CD8-positive, alpha-beta memory T cell (primary cell): ENCODE measurements at regions not wholly inside any gene's neighbourhood (a gene's known extent, or its start where the extent isn't known, plus 50 kb on each side); places are given as distances from the start of the nearest gene placed in this dataset.
"Not testable (repeated sequence)": the region's sequence is repeated elsewhere in the genome, so short reads cannot be mapped to it uniquely, and the experiment has no call there.

ENCODE experiments used
- CTCF ChIA-PET: fragments of 350-600 bp; sonication (Branson Sonifier 250); formaldehyde crosslinking; loops from one replicate; lab custom pipeline; 2021; ENCODE audit warnings: antibody characterized with exemption; lab: Charles Lee
- POLR2A ChIA-PET: fragments of 350-600 bp; sonication (Branson Sonifier 250); formaldehyde crosslinking; loops from one replicate; lab custom pipeline; 2021; ENCODE audit warnings: antibody characterized with exemption; lab: Charles Lee
- DNase-seq, 5 donors: peaks; one replicate each; pipeline versions ENCODE4 v3.0.0 to v3.0.0-alpha.2; 2020 to 2022; ENCODE audit warnings: mixed read lengths in 1 of 5
- H3K27ac ChIP-seq: one replicate; pipeline ENCODE4 v1.7.0; 2013; ENCODE audit warnings: low read depth, mild to moderate bottlenecking, low read length, moderate library complexity
- H3K27me3 ChIP-seq: 2 replicates; pipeline ENCODE4 v1.7.0; 2013; ENCODE audit warnings: low read length, mild to moderate bottlenecking; ENCODE audit not compliant: insufficient read depth, poor library complexity, severe bottlenecking
- H3K36me3 ChIP-seq: 2 replicates; pipeline ENCODE4 v1.7.0; 2013; ENCODE audit warnings: mild to moderate bottlenecking, low read length, moderate library complexity; ENCODE audit not compliant: insufficient read depth
- H3K4me1 ChIP-seq: 2 replicates; pipeline ENCODE4 v1.7.0; 2013; ENCODE audit warnings: mild to moderate bottlenecking, low read length, moderate library complexity; ENCODE audit not compliant: insufficient read depth
- H3K4me3 ChIP-seq: 2 replicates; pipeline ENCODE4 v1.7.0; 2013; ENCODE audit warnings: mild to moderate bottlenecking, low read length
- H3K9me3 ChIP-seq: 2 replicates; pipeline ENCODE4 v1.7.0; 2013; ENCODE audit warnings: mild to moderate bottlenecking, low read length
- H3K27ac Mint-ChIP-seq, 8 donors: one replicate each; pipeline ENCODE4 v1.8.0; 2020 to 2021; ENCODE audit warnings: mixed read lengths in 8 of 8, mild to moderate bottlenecking in 6 of 8, inconsistent platforms in 3 of 8, moderate library complexity in 3 of 8
- H3K27me3 Mint-ChIP-seq, 2 donors: one replicate each; pipeline ENCODE4 v1.8.0; 2020 to 2021; ENCODE audit warnings: mixed read lengths in 2 of 2, mild to moderate bottlenecking in 1 of 2, moderate library complexity in 1 of 2
- H3K36me3 Mint-ChIP-seq, 3 donors: one replicate each; pipeline ENCODE4 v1.8.0; 2020 to 2021; ENCODE audit warnings: mixed read lengths in 3 of 3, inconsistent platforms in 1 of 3, mild to moderate bottlenecking in 1 of 3
- H3K4me1 Mint-ChIP-seq, 3 donors: one replicate each; pipeline ENCODE4 v1.8.0; 2020 to 2021; ENCODE audit warnings: mixed read lengths in 3 of 3, inconsistent platforms in 1 of 3, mild to moderate bottlenecking in 1 of 3
- H3K4me3 Mint-ChIP-seq, 7 donors: one replicate each; pipeline ENCODE4 v1.8.0; 2020 to 2021; ENCODE audit warnings: mixed read lengths in 7 of 7, mild to moderate bottlenecking in 6 of 7, moderate library complexity in 4 of 7, inconsistent platforms in 2 of 7
- H3K9me3 Mint-ChIP-seq, 5 donors: one replicate each; pipeline ENCODE4 v1.8.0; 2020 to 2022; ENCODE audit warnings: mixed read lengths in 5 of 5, mild to moderate bottlenecking in 3 of 5, moderate library complexity in 2 of 5, inconsistent platforms in 1 of 5

- H3K4me3 Mint-ChIP-seq, result no peak overlapping the region
- ChIA-PET CTCF (no interaction called here), POLR2A (no interaction called here)
- no peaks in the 10 kb centered on the region for H3K4me1 ChIP-seq
- peaks cover 3% of the 10 kb centered on the region for H3K9me3 ChIP-seq
- H3K4me1 Mint-ChIP-seq, result no peaks in the 10 kb centered on the region
- no peaks in the 10 kb centered on the region for H3K27me3 Mint-ChIP-seq
- no peak overlapping the region for H3K4me3 ChIP-seq
- no peaks in the 10 kb centered on the region for H3K27me3 ChIP-seq
- no peaks in the 10 kb centered on the region for H3K36me3 ChIP-seq
- no peaks in the 10 kb centered on the region for H3K36me3 Mint-ChIP-seq
- H3K27ac Mint-ChIP-seq, result no peak overlapping the region
- no peak overlapping the region for H3K27ac ChIP-seq
- no peak for DNase-seq
- H3K9me3 Mint-ChIP-seq, result peaks cover 7 to 18% (median 12%) of the 10 kb centered on the region in 5 donors
Measured at GRCh38 chr4:31458813-31459212, 738.6 kb downstream of the PCDH7 start.

- Histone ChIP-seq H3K27ac (no peak overlapping the region), H3K36me3 (no peaks in the 10 kb centered on the region), H3K9me3 (no peaks in the 10 kb centered on the region), H3K4me3 (no peak overlapping the region), H3K27me3 (no peaks in the 10 kb centered on the region), H3K4me1 (no peaks in the 10 kb centered on the region)
- H3K27ac Mint-ChIP-seq, result no peak overlapping the region
- no peaks in the 10 kb centered on the region for H3K36me3 Mint-ChIP-seq
- ChIA-PET CTCF (no interaction called here), POLR2A (no interaction called here)
- no peak overlapping the region for H3K4me3 Mint-ChIP-seq
- no peaks in the 10 kb centered on the region for H3K27me3 Mint-ChIP-seq
- no peaks in the 10 kb centered on the region for H3K4me1 Mint-ChIP-seq
- H3K9me3 Mint-ChIP-seq, result peaks cover 2 to 22% (median 8%) of the 10 kb centered on the region in 5 donors
- DNase-seq, result no peak
Measured at GRCh38 chr4:31461421-31461820, 741.3 kb downstream of the PCDH7 start.

GRCh38 chr4:31467781-31468180, 747.6 kb downstream of the PCDH7 start:
- no peaks in the 10 kb centered on the region for H3K27me3 ChIP-seq
- POLR2A ChIA-PET, result no interaction called here
- H3K9me3 Mint-ChIP-seq, result peaks cover 2 to 16% (median 6%) of the 10 kb centered on the region in 5 donors
- no peaks in the 10 kb centered on the region for H3K27me3 Mint-ChIP-seq
- H3K4me1 ChIP-seq, result no peaks in the 10 kb centered on the region
- no peak overlapping the region for H3K4me3 Mint-ChIP-seq
- no peaks in the 10 kb centered on the region for H3K36me3 Mint-ChIP-seq
- H3K4me1 Mint-ChIP-seq, result no peaks in the 10 kb centered on the region
- no peak overlapping the region for H3K27ac Mint-ChIP-seq
- H3K9me3 ChIP-seq, result no peaks in the 10 kb centered on the region
- DNase-seq, result no peak
- no peak overlapping the region for H3K27ac ChIP-seq
- CTCF ChIA-PET, result no interaction called here
- no peak overlapping the region for H3K4me3 ChIP-seq
- no peaks in the 10 kb centered on the region for H3K36me3 ChIP-seq

DNA sequence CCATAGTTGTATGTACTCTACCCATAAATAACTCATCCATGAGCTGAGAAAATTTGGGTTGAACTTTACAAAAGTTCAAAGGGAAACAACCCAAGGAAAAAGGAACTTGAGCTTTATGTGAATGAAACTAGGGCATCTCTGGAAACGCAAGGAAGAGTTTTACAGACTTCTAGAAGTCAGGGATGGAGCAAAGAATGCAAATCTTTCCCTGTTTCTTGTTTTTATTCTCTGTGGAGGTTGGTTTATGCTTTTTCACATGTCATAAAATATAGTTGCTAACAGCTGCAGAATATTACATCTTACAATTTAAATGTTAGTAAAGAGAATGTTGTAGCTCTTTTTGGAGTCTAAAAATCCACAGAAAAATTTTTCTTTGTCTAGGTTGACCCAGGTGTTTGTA, 754.1 kb downstream of the PCDH7 start:
- Mint-ChIP-seq H3K9me3 (peaks cover 0 to 37% (median 15%) of the 10 kb centered on the region in 5 donors), H3K4me1 (no peaks in the 10 kb centered on the region), H3K27me3 (no peaks in the 10 kb centered on the region), H3K4me3 (no peak overlapping the region), H3K36me3 (no peaks in the 10 kb centered on the region), H3K27ac (no peak overlapping the region)
- CTCF ChIA-PET, result no interaction called here
- DNase-seq, result no peak
- Histone ChIP-seq H3K4me3 (no peak overlapping the region), H3K27me3 (no peaks in the 10 kb centered on the region), H3K9me3 (no peaks in the 10 kb centered on the region), H3K27ac (no peak overlapping the region), H3K4me1 (no peaks in the 10 kb centered on the region), H3K36me3 (no peaks in the 10 kb centered on the region)
- POLR2A ChIA-PET, result no interaction called here

GRCh38 chr4:31482691-31483090, 762.5 kb downstream of the PCDH7 start:
- no peak for DNase-seq
- POLR2A ChIA-PET, result no interaction called here
- H3K9me3 Mint-ChIP-seq, result peaks cover 3 to 41% (median 5%) of the 10 kb centered on the region in 5 donors
- CTCF ChIA-PET, result no interaction called here
- H3K36me3 ChIP-seq, result no peaks in the 10 kb centered on the region
- H3K4me3 ChIP-seq, result no peak overlapping the region
- H3K4me1 Mint-ChIP-seq, result no peaks in the 10 kb centered on the region
- no peak overlapping the region for H3K27ac ChIP-seq
- H3K27me3 Mint-ChIP-seq, result no peaks in the 10 kb centered on the region
- H3K27me3 ChIP-seq, result no peaks in the 10 kb centered on the region
- H3K27ac Mint-ChIP-seq, result no peak overlapping the region
- no peaks in the 10 kb centered on the region for H3K9me3 ChIP-seq
- H3K4me1 ChIP-seq, result no peaks in the 10 kb centered on the region
- no peaks in the 10 kb centered on the region for H3K36me3 Mint-ChIP-seq
- no peak overlapping the region for H3K4me3 Mint-ChIP-seq

DNA sequence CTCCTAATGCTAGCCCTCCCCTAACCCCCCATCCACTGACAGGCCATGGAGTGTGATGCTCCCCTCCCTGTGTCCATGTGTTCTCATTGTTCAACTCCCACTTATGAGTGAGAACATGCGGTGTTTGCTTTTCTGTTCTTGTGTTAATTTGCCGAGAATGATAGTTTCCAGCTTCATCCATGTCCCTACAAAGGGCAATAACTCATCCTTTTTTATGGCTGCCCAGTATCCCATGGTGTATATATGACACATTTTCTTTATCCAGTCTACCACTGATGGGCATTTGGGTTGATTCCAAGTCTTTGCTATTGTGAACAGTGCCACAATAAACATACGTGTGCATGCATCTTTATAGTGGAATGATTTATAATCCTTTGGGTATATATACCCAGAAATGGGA, 779.0 kb downstream of the PCDH7 start:
- H3K27me3 Mint-ChIP-seq, POLR2A ChIA-PET, DNase-seq, H3K36me3 ChIP-seq, H3K9me3 ChIP-seq, H3K27me3 ChIP-seq, H3K4me3 ChIP-seq, H3K4me1 Mint-ChIP-seq, H3K27ac Mint-ChIP-seq, H3K36me3 Mint-ChIP-seq, H3K4me3 Mint-ChIP-seq, H3K27ac ChIP-seq, H3K4me1 ChIP-seq, CTCF ChIA-PET: not testable (repeated sequence)
- peaks cover 11 to 27% (median 12%) of the 10 kb centered on the region in 5 donors for H3K9me3 Mint-ChIP-seq

GRCh38 chr4:31516520-31516919, 796.4 kb downstream of the PCDH7 start:
- H3K27me3 Mint-ChIP-seq, result peaks cover 0 to 1% of the 10 kb centered on the region in 2 donors
- no peaks in the 10 kb centered on the region for H3K36me3 ChIP-seq
- H3K4me1 Mint-ChIP-seq, result no peaks in the 10 kb centered on the region
- H3K9me3 Mint-ChIP-seq, result peaks cover 2 to 26% (median 7%) of the 10 kb centered on the region in 5 donors
- H3K36me3 Mint-ChIP-seq, result no peaks in the 10 kb centered on the region
- H3K9me3 ChIP-seq, result no peaks in the 10 kb centered on the region
- H3K4me3 ChIP-seq, result no peak overlapping the region
- no peak overlapping the region for H3K27ac Mint-ChIP-seq
- H3K4me1 ChIP-seq, result no peaks in the 10 kb centered on the region
- no peak overlapping the region for H3K4me3 Mint-ChIP-seq
- ChIA-PET POLR2A (no interaction called here), CTCF (no interaction called here)
- no peaks in the 10 kb centered on the region for H3K27me3 ChIP-seq
- no peak overlapping the region for H3K27ac ChIP-seq
- DNase-seq, result no peak

GRCh38 chr4:31518796-31519250, 798.7 kb downstream of the PCDH7 start:
- CTCF ChIA-PET, result no interaction called here
- Histone ChIP-seq H3K27me3 (no peaks in the 10 kb centered on the region), H3K4me1 (no peaks in the 10 kb centered on the region), H3K36me3 (no peaks in the 10 kb centered on the region), H3K27ac (no peak overlapping the region), H3K4me3 (no peak overlapping the region), H3K9me3 (no peaks in the 10 kb centered on the region)
- Mint-ChIP-seq H3K4me3 (no peak overlapping the region), H3K27me3 (peaks cover 0 to 1% of the 10 kb centered on the region in 2 donors), H3K9me3 (peaks cover 4 to 24% (median 10%) of the 10 kb centered on the region in 5 donors), H3K4me1 (no peaks in the 10 kb centered on the region), H3K27ac (no peak overlapping the region), H3K36me3 (no peaks in the 10 kb centered on the region)
- POLR2A ChIA-PET, result no interaction called here
- no peak for DNase-seq

DNA sequence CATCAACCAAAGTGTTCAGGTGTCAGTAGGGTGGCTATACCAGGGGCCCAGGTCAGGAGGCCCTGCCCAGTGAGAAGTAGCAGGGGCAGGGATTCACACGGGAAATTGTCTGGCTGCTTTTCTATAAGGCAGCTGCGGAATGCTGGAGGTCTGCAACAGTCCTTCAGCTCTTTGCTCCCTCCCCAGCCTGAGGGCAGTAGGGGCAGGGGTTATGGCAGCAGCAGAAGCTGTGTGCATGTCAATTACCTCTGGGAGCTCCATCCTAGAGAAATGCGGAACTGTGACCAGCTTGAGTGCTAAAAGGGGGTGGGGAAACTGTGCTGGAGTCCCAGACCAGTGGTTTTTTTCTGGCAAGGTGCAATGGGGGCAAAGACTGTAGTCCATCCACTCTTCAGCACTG, 810.4 kb downstream of the PCDH7 start:
- H3K27ac Mint-ChIP-seq, result no peak overlapping the region
- POLR2A ChIA-PET, result no interaction called here
- H3K9me3 Mint-ChIP-seq, result peaks cover 15 to 63% (median 32%) of the 10 kb centered on the region in 5 donors
- H3K4me3 Mint-ChIP-seq, result no peak overlapping the region
- H3K27ac ChIP-seq, result no peak overlapping the region
- no peaks in the 10 kb centered on the region for H3K4me1 ChIP-seq
- H3K27me3 ChIP-seq, result no peaks in the 10 kb centered on the region
- no peak for DNase-seq
- no peaks in the 10 kb centered on the region for H3K36me3 Mint-ChIP-seq
- H3K27me3 Mint-ChIP-seq, result no peaks in the 10 kb centered on the region
- no peak overlapping the region for H3K4me3 ChIP-seq
- no peaks in the 10 kb centered on the region for H3K36me3 ChIP-seq
- CTCF ChIA-PET, result no interaction called here
- H3K9me3 ChIP-seq, result no peaks in the 10 kb centered on the region
- no peaks in the 10 kb centered on the region for H3K4me1 Mint-ChIP-seq
